KMS-11 (cell line): ENCODE measurements at regions not wholly inside any gene's neighbourhood (a gene's known extent, or its start where the extent isn't known, plus 50 kb on each side); places are given as distances from the start of the nearest gene placed in this dataset.

Source experiments
- H2AFZ ChIP-seq: fragments of 200-600 bp; sonication (generic); 2 replicates; pipeline ENCODE4 v1.6.1; 2016; ENCODE audit warnings: antibody characterized with exemption, mixed run types, low read depth
- H3K27ac ChIP-seq: fragments of 200-600 bp; sonication (generic); 2 replicates; pipeline ENCODE4 v1.6.1; 2016; ENCODE audit warnings: mild to moderate bottlenecking, mixed run types
- H3K27me3 ChIP-seq: fragments of 200-600 bp; sonication (generic); 2 replicates; pipeline ENCODE4 v1.6.1; 2017; ENCODE audit warnings: mild to moderate bottlenecking, low read depth, mixed run types, moderate library complexity; ENCODE audit not compliant: insufficient read depth
- H3K36me3 ChIP-seq: fragments of 200-600 bp; sonication (generic); 2 replicates; pipeline ENCODE4 v1.6.1; 2017; ENCODE audit warnings: mild to moderate bottlenecking, mixed run types; ENCODE audit not compliant: insufficient read depth
- H3K4me1 ChIP-seq: fragments of 200-600 bp; sonication (generic); 2 replicates; pipeline ENCODE4 v1.6.1; 2016; ENCODE audit warnings: mild to moderate bottlenecking, low read depth, mixed run types; ENCODE audit not compliant: poor library complexity, severe bottlenecking
- H3K4me2 ChIP-seq: fragments of 200-600 bp; sonication (generic); 2 replicates; pipeline ENCODE4 v1.7.0; 2016; ENCODE audit warnings: mild to moderate bottlenecking, mixed run types
- H3K4me3 ChIP-seq: fragments of 200-600 bp; sonication (generic); IDR thresholded peaks from 2 replicates; pipeline ENCODE4 v1.6.1; 2017; ENCODE audit warnings: low read depth, low read length, mixed read lengths; ENCODE audit not compliant: insufficient read depth
- H3K79me2 ChIP-seq: fragments of 200-600 bp; sonication (generic); 2 replicates; pipeline ENCODE4 v1.6.1; 2016; ENCODE audit warnings: low read depth, mixed run types; ENCODE audit not compliant: insufficient read depth
- H3K9ac ChIP-seq: fragments of 200-600 bp; sonication (generic); 2 replicates; pipeline ENCODE4 v1.6.1; 2016; ENCODE audit warnings: mild to moderate bottlenecking, mixed run types
- H4K20me1 ChIP-seq: fragments of 200-600 bp; sonication (generic); 2 replicates; pipeline ENCODE4 v1.6.1; 2016; ENCODE audit warnings: mild to moderate bottlenecking, mixed run types; ENCODE audit not compliant: insufficient read depth
- CTCF ChIP-seq: fragments of 200-600 bp; sonication (generic); conservative IDR thresholded peaks from 2 replicates; pipeline ENCODE4 v1.6.1; 2017; ENCODE audit warnings: low read depth, mild to moderate bottlenecking, antibody characterized with exemption, low read length, moderate library complexity, mixed read lengths

GRCh38 chr15:77702211-77702957 is 69.7 kb upstream of the LINGO1 start:
- Histone ChIP-seq H3K9ac (no peak overlapping the region), H3K36me3 (no peaks in the 10 kb centered on the region), H3K27me3 (peaks cover 31% of the 10 kb centered on the region; the same call in 1 of the 2 replicates), H3K4me1 (no peaks in the 10 kb centered on the region), H3K4me2 (no peak overlapping the region), H3K4me3 (no peak overlapping the region), H3K27ac (no peak overlapping the region), H3K79me2 (no peaks in the 10 kb centered on the region), H4K20me1 (no peaks in the 10 kb centered on the region), H2AFZ (no peak overlapping the region)
- TF ChIP-seq CTCF = no peak

GRCh38 chr15:77698481-77698880 is 65.8 kb upstream of the LINGO1 start:
- Histone ChIP-seq H4K20me1 (no peaks in the 10 kb centered on the region), H2AFZ (no peak overlapping the region), H3K4me1 (no peaks in the 10 kb centered on the region), H3K4me3 (no peak overlapping the region), H3K79me2 (no peaks in the 10 kb centered on the region), H3K9ac (no peak overlapping the region), H3K27ac (no peak overlapping the region), H3K36me3 (no peaks in the 10 kb centered on the region), H3K4me2 (no peak overlapping the region), H3K27me3 (peaks cover 48% of the 10 kb centered on the region; the same call in 1 of the 2 replicates)
- TF ChIP-seq CTCF = no peak

GRCh38 chr15:77697893-77698292 is 65.2 kb upstream of the LINGO1 start:
- Histone ChIP-seq H3K27ac (no peak overlapping the region), H3K4me2 (no peak overlapping the region), H3K27me3 (peaks cover 52% of the 10 kb centered on the region; the same call in 1 of the 2 replicates), H3K79me2 (no peaks in the 10 kb centered on the region), H3K4me3 (no peak overlapping the region), H3K9ac (no peak overlapping the region), H2AFZ (no peak overlapping the region), H3K36me3 (no peaks in the 10 kb centered on the region), H4K20me1 (no peaks in the 10 kb centered on the region), H3K4me1 (no peaks in the 10 kb centered on the region)
- no peak for TF ChIP-seq CTCF

- Histone ChIP-seq H3K4me1 (no peaks in the 10 kb centered on the region), H4K20me1 (no peaks in the 10 kb centered on the region), H3K27me3 (peaks cover 56% of the 10 kb centered on the region; the same call in 1 of the 2 replicates), H3K27ac (no peak overlapping the region), H3K9ac (no peak overlapping the region), H3K4me3 (no peak overlapping the region), H3K79me2 (no peaks in the 10 kb centered on the region), H3K4me2 (no peak overlapping the region), H2AFZ (no peak overlapping the region), H3K36me3 (no peaks in the 10 kb centered on the region)
- no peak for TF ChIP-seq CTCF
Measured at GRCh38 chr15:77696871-77697270, 64.2 kb upstream of the LINGO1 start.
